Small intestine (tissue), 7 donors: ENCODE measurements at regions not wholly inside any gene's neighbourhood (a gene's known extent, or its start where the extent isn't known, plus 50 kb on each side); places are given as distances from the start of the nearest gene placed in this dataset.
A peak's percentile ranks its signal among the peaks of the same experiment; 100 is the strongest.

Source experiments
- DNase-seq, 2 donors: peaks; one replicate each; pipeline versions ENCODE4 v3.0.0 to v3.0.0-alpha.2; 2013
- FAIRE-seq: peaks from 2 replicates; lab custom pipeline; 2012; peaks lifted over from hg19 to GRCh38; lab: Jason Lieb, UNC
- H3K27ac ChIP-seq, 3 donors: one replicate each; pipeline ENCODE4 v1.5.1; 2013; ENCODE audit warnings: low read length in 2 of 3, mild to moderate bottlenecking in 2 of 3, control low read depth in 1 of 3, inconsistent platforms in 1 of 3, low read depth in 1 of 3, moderate library complexity in 1 of 3
- H3K27me3 ChIP-seq, 3 donors: one replicate each; pipeline ENCODE4 v1.6.1; 2013; ENCODE audit warnings: low read length in 3 of 3, inconsistent platforms in 1 of 3; ENCODE audit not compliant: control insufficient read depth in 3 of 3, insufficient read depth in 3 of 3
- H3K36me3 ChIP-seq, 3 donors: one replicate each; pipeline ENCODE4 v1.6.1; 2013; ENCODE audit warnings: low read length in 3 of 3, inconsistent platforms in 1 of 3, low read depth in 1 of 3, mild to moderate bottlenecking in 1 of 3, moderate library complexity in 1 of 3; ENCODE audit not compliant: control insufficient read depth in 3 of 3, insufficient read depth in 2 of 3
- H3K4me1 ChIP-seq, 3 donors: one replicate each; pipeline ENCODE4 v1.6.1; 2013; ENCODE audit warnings: low read length in 2 of 3, inconsistent platforms in 1 of 3, low read depth in 1 of 3, mild to moderate bottlenecking in 1 of 3, moderate library complexity in 1 of 3; ENCODE audit not compliant: control insufficient read depth in 3 of 3, insufficient read depth in 2 of 3
- H3K4me3 ChIP-seq, 3 donors: one replicate each; pipeline ENCODE4 v1.5.1; 2013; ENCODE audit warnings: low read length in 3 of 3, control low read depth in 1 of 3, inconsistent platforms in 1 of 3, low read depth in 1 of 3, mild to moderate bottlenecking in 1 of 3, moderate library complexity in 1 of 3
- H3K9me3 ChIP-seq, 2 donors: one replicate each; pipeline ENCODE4 v1.6.1; 2013; ENCODE audit warnings: low read depth in 1 of 2, low read length in 1 of 2; ENCODE audit not compliant: control insufficient read depth in 2 of 2, insufficient read depth in 1 of 2
- WGBS, 3 donors: extraction: QIAGEN DNeasy Blood & Tissue Kit; methylation state at CpG; one replicate each; pipeline ENCODE4 v1.1.7; 2013; 5-methylcytosine and 5-hydroxymethylcytosine counted together
- donor health status: healthy with polysubstance abuse.
- donor health status: control.
- donor health status: control.
- donor health status: Bipolar disorder and iron deficiency.
- donor health status: healthy.

GRCh38 chr4:100949350-100949935 is 397.9 kb downstream of the PPP3CA start:
- no peak for FAIRE-seq
- H3K27ac ChIP-seq = no peak overlapping the region
- H3K4me3 ChIP-seq = no peak overlapping the region
- no peaks in the 10 kb centered on the region for H3K27me3 ChIP-seq
- WGBS, 3 donors = 36 to 65% (median 45%) methylated on average over 3 of the region's 3 CpGs
- H3K4me1 ChIP-seq = no peaks in the 10 kb centered on the region
- H3K36me3 ChIP-seq = no peaks in the 10 kb centered on the region
- peak in 1 of 2 donors; percentile 47 for DNase-seq
- H3K9me3 ChIP-seq = no peaks in the 10 kb centered on the region

- no peaks in the 10 kb centered on the region for H3K4me1 ChIP-seq
- 61 to 67% (median 67%) methylated on average over 4 of the region's 4 CpGs for whole genome bisulfite sequencing, 3 donors
- H3K36me3 ChIP-seq = no peaks in the 10 kb centered on the region
- no peak overlapping the region for H3K27ac ChIP-seq
- DNase-seq (no peak), FAIRE-seq (no peak)
- no peaks in the 10 kb centered on the region for H3K9me3 ChIP-seq
- no peak overlapping the region for H3K4me3 ChIP-seq
- H3K27me3 ChIP-seq = no peaks in the 10 kb centered on the region
Measured at GRCh38 chr4:100948911-100949310, 398.4 kb downstream of the PPP3CA start.

- Histone ChIP-seq H3K4me1 (no peaks in the 10 kb centered on the region), H3K27me3 (no peaks in the 10 kb centered on the region), H3K36me3 (no peaks in the 10 kb centered on the region), H3K4me3 (no peak overlapping the region), H3K9me3 (no peaks in the 10 kb centered on the region), H3K27ac (no peak overlapping the region)
- FAIRE-seq (no peak), DNase-seq (no peak)
Measured at GRCh38 chr4:100945789-100946188, 401.5 kb downstream of the PPP3CA start.

GRCh38 chr4:100938698-100939097 is 408.6 kb downstream of the PPP3CA start:
- WGBS, 3 donors = 94% methylated on average over 2 of the region's 2 CpGs
- FAIRE-seq = no peak
- H3K27me3 ChIP-seq = no peaks in the 10 kb centered on the region

GRCh38 chr4:100936661-100937375 is 410.5 kb downstream of the PPP3CA start:
- no peak for FAIRE-seq

More at GRCh38 chr4:100938698-100939097, 408.6 kb downstream of the PPP3CA start:
- DNase-seq = no peak
- no peak overlapping the region for H3K27ac ChIP-seq
- no peak overlapping the region for H3K4me3 ChIP-seq
- H3K9me3 ChIP-seq = no peaks in the 10 kb centered on the region
- H3K36me3 ChIP-seq = no peaks in the 10 kb centered on the region
- no peaks in the 10 kb centered on the region for H3K4me1 ChIP-seq

GRCh38 chr4:100935090-100935489 is 412.2 kb downstream of the PPP3CA start:
- no peaks in the 10 kb centered on the region for H3K27me3 ChIP-seq
- FAIRE-seq (no peak), DNase-seq (peak in 1 of 2 donors; percentile 12)
- no peak overlapping the region for H3K4me3 ChIP-seq
- H3K9me3 ChIP-seq = no peaks in the 10 kb centered on the region
- no peaks in the 10 kb centered on the region for H3K36me3 ChIP-seq
- H3K27ac ChIP-seq = no peak overlapping the region
- 36 to 70% (median 62%) methylated on average over 1 of the region's 1 CpG for WGBS, 3 donors
- H3K4me1 ChIP-seq = no peaks in the 10 kb centered on the region

More at GRCh38 chr4:100936661-100937375, 410.5 kb downstream of the PPP3CA start:
- H3K4me3 ChIP-seq = no peak overlapping the region
- no peaks in the 10 kb centered on the region for H3K4me1 ChIP-seq
- no peak overlapping the region for H3K27ac ChIP-seq
- DNase-seq = no peak
- H3K36me3 ChIP-seq = no peaks in the 10 kb centered on the region
- H3K9me3 ChIP-seq = no peaks in the 10 kb centered on the region
- WGBS, 3 donors = 64 to 72% (median 67%) methylated on average over 4 of the region's 4 CpGs
- H3K27me3 ChIP-seq = no peaks in the 10 kb centered on the region

GRCh38 chr4:100933628-100934027 is 413.7 kb downstream of the PPP3CA start:
- no peak for FAIRE-seq
- WGBS, 3 donors = 69 to 88% (median 85%) methylated on average over 4 of the region's 4 CpGs
- no peak overlapping the region for H3K4me3 ChIP-seq

GRCh38 chr4:100929758-100930157 is 411.9 kb upstream of the EMCN start:
- Histone ChIP-seq H3K4me3 (no peak overlapping the region), H3K27ac (no peak overlapping the region)
- WGBS, 3 donors = 79 to 96% (median 80%) methylated on average over 1 of the region's 1 CpG

More at GRCh38 chr4:100933628-100934027, 413.7 kb downstream of the PPP3CA start:
- Histone ChIP-seq H3K36me3 (no peaks in the 10 kb centered on the region), H3K27ac (no peak overlapping the region), H3K27me3 (no peaks in the 10 kb centered on the region), H3K4me1 (no peaks in the 10 kb centered on the region), H3K9me3 (no peaks in the 10 kb centered on the region)
- no peak for DNase-seq

More at GRCh38 chr4:100929758-100930157, 411.9 kb upstream of the EMCN start:
- Histone ChIP-seq H3K4me1 (no peaks in the 10 kb centered on the region), H3K27me3 (no peaks in the 10 kb centered on the region), H3K9me3 (no peaks in the 10 kb centered on the region), H3K36me3 (no peaks in the 10 kb centered on the region)
- FAIRE-seq (no peak), DNase-seq (no peak)
